Activated CD4-positive, alpha-beta T cell treated with anti-CD3 and anti-CD28 coated beads, Interleukin-2, amount 10 ng/mL, durations not matched to agents 24 days and 14 days (primary cell): ENCODE measurements at regions not wholly inside any gene's neighbourhood (a gene's known extent, or its start where the extent isn't known, plus 50 kb on each side); places are given as distances from the start of the nearest gene placed in this dataset.
"Not testable (repeated sequence)": the region's sequence is repeated elsewhere in the genome, so short reads cannot be mapped to it uniquely, and the experiment has no call there.

Experiments used
- DNase-seq: peaks from one replicate; pipeline ENCODE4 v3.0.0; 2022
- H3K27ac Mint-ChIP-seq: one replicate; pipeline ENCODE4 v1.8.0; 2022; ENCODE audit warnings: mild to moderate bottlenecking, mixed read lengths
- H3K27me3 Mint-ChIP-seq: one replicate; pipeline ENCODE4 v1.8.0; 2022; ENCODE audit warnings: mixed read lengths
- H3K36me3 Mint-ChIP-seq: one replicate; pipeline ENCODE4 v1.8.0; 2022; ENCODE audit warnings: low read depth, mild to moderate bottlenecking, mixed read lengths
- H3K4me1 Mint-ChIP-seq: one replicate; pipeline ENCODE4 v1.8.0; 2021; ENCODE audit warnings: mixed read lengths
- H3K4me3 Mint-ChIP-seq: one replicate; pipeline ENCODE4 v1.8.0; 2022; ENCODE audit warnings: mild to moderate bottlenecking, moderate library complexity, mixed read lengths
- H3K9me3 Mint-ChIP-seq: one replicate; pipeline ENCODE4 v1.8.0; 2021; ENCODE audit warnings: mixed read lengths
- intact Hi-C: fragments of 100-400 bp; cut with micrococcal nuclease; formaldehyde crosslinking; loops from one replicate; pipeline ENCODE4 v1.15.1; 2023

- Mint-ChIP-seq H3K27ac (no peak overlapping the region), H3K4me1 (no peaks in the 10 kb centered on the region), H3K27me3 (no peaks in the 10 kb centered on the region), H3K36me3 (no peaks in the 10 kb centered on the region), H3K9me3 (no peaks in the 10 kb centered on the region), H3K4me3 (no peak overlapping the region)
- no peak for DNase-seq
- intact Hi-C loops = no loop called here
These were observed 128.5 kb downstream of the CHD9NB start for GRCh38 chr16:52924162-52924561.

DNA sequence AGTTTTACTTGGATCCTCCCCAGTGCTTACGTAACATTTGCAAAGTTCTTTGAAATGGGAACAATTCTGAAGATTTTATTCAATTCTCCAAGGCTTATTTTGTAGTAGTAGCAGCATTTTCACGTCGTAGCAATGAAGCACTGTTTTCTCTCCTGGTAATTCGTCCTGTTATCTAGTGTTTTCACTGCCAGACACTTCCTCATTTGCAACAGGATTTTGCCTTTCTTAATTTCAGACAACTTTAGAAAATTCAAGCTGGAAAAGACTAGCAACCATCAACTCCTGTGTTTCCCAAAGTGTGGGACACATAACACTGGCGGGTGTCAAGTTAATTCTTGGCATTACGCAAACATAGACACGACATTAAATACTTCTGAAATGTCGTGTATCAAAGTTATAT is 131.6 kb downstream of the CHD9NB start:
- Mint-ChIP-seq H3K36me3 (no peaks in the 10 kb centered on the region), H3K27me3 (no peaks in the 10 kb centered on the region), H3K4me3 (no peak overlapping the region), H3K4me1 (no peaks in the 10 kb centered on the region), H3K9me3 (no peaks in the 10 kb centered on the region), H3K27ac (no peak overlapping the region)
- no peak for DNase-seq
- intact Hi-C loops = no loop called here

- Mint-ChIP-seq H3K27me3 (no peaks in the 10 kb centered on the region), H3K4me1 (no peaks in the 10 kb centered on the region), H3K27ac (no peak overlapping the region), H3K9me3 (no peaks in the 10 kb centered on the region), H3K36me3 (no peaks in the 10 kb centered on the region), H3K4me3 (no peak overlapping the region)
- intact Hi-C loops = no loop called here
- no peak for DNase-seq
These were observed 132.4 kb downstream of the CHD9NB start for GRCh38 chr16:52920331-52920730.

DNA sequence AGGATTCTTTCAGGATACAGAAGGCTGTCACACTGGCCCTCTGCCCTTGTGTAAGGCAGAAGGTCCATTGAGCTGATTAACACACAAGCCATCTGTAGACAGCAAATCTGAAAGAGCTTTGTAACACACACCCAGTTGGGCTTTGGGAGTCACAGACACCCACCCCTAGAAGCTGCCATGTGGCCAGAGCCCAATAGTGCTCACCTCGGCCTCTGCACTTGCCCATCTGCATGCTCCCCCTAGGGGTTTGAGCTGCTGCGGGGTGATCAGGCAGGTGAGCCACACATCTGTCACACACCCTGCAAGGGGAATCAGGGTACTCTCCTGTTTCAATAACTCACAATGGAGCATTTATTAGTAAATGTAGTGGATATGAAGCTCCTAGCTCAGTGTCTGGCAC is 138.3 kb downstream of the CHD9NB start:
- Mint-ChIP-seq H3K4me1 (no peaks in the 10 kb centered on the region), H3K27me3 (no peaks in the 10 kb centered on the region), H3K9me3 (no peaks in the 10 kb centered on the region), H3K36me3 (no peaks in the 10 kb centered on the region), H3K27ac (no peak overlapping the region), H3K4me3 (no peak overlapping the region)
- no peak for DNase-seq
- intact Hi-C loops = no loop called here

DNA sequence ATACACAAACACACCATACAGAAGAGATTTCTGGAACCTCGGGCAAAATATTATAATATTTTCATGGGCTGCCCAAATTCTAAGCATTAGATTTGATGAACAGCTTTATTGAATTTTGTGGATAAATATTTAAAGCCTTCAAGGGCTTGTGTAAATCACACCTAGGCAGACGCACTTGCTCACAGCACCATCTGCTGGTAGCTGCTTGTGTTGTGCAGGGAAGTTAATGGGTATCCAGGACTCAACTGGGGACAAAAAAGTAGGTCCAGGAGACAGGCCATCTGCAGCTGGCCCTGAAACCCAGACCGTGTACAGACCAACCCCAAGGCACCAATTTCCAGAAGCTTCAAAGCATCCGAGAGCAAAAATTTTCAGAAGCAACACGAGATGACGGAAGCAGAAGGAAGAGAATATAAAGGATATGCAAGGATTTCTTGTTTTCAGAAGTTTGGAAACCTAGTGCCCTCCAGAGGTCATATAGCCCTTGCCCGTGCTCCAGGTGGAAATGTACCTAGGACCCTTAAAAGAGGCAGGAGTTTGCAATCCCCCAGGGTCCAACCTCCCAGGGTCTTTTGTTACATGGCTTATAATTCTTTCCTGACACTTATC is 140.0 kb downstream of the CHD9NB start:
- no peak overlapping the region for H3K4me3 Mint-ChIP-seq
- H3K4me1 Mint-ChIP-seq = no peaks in the 10 kb centered on the region
- DNase-seq = peak; percentile 68
- H3K36me3 Mint-ChIP-seq = no peaks in the 10 kb centered on the region
- H3K9me3 Mint-ChIP-seq = no peaks in the 10 kb centered on the region
- H3K27ac Mint-ChIP-seq = no peak overlapping the region
- intact Hi-C loops = no loop called here
- H3K27me3 Mint-ChIP-seq = no peaks in the 10 kb centered on the region

GRCh38 chr16:52908057-52908456 is 144.6 kb downstream of the CHD9NB start:
- H3K36me3 Mint-ChIP-seq, H3K9me3 Mint-ChIP-seq, H3K27me3 Mint-ChIP-seq, H3K27ac Mint-ChIP-seq, H3K4me1 Mint-ChIP-seq, DNase-seq, H3K4me3 Mint-ChIP-seq, intact Hi-C loops: not testable (repeated sequence)

DNA sequence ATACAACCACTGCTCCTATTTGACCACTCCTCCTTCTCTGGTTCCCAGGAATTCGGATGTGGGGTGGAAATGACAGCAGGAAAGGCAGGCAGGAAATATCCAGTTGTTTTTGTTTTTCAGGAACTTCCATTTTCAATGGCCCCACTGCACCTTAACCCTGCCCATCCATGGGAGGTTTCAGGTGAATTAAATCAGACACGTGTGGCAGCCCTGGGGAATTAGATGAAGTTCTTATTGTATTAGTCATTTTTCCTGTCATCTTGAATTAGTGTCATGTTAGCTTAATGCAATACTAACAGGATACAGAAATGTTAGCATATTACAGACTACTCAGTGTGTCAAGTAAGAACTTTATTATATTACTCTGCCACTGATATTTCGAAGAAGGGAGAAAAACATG is 146.4 kb downstream of the CHD9NB start:
- Mint-ChIP-seq H3K27me3 (peaks cover 1% of the 10 kb centered on the region), H3K4me1 (no peaks in the 10 kb centered on the region), H3K27ac (no peak overlapping the region), H3K36me3 (no peaks in the 10 kb centered on the region), H3K9me3 (no peaks in the 10 kb centered on the region), H3K4me3 (no peak overlapping the region)
- no peak for DNase-seq
- intact Hi-C loops = no loop called here

GRCh38 chr16:52896478-52897164 is 156.1 kb downstream of the CHD9NB start:
- no peak overlapping the region for H3K27ac Mint-ChIP-seq
- intact Hi-C loops = no loop called here
- no peaks in the 10 kb centered on the region for H3K36me3 Mint-ChIP-seq
- no peaks in the 10 kb centered on the region for H3K4me1 Mint-ChIP-seq
- no peak overlapping the region for H3K4me3 Mint-ChIP-seq
- no peak for DNase-seq
- H3K9me3 Mint-ChIP-seq = peaks cover 4% of the 10 kb centered on the region
- H3K27me3 Mint-ChIP-seq = peaks cover 2% of the 10 kb centered on the region

DNA sequence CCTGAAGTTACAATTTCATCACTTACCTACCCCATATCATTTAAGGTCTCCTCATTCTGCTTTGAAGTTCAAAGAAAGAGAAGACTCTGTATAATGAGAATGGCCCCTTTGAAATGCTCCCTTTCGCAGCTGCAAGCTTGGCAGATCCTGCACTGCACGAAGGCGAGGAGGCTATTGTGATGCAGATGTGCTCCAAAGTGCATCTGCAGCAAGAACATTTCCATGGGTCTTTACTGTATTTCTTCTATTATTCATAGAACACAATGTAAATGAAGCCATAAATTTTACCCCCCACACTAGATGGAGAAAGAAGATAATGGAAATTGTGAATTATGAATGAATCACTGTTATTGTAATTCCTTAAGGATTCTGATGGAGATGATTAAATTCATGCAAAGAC is 178.7 kb downstream of the CHD9NB start:
- no peak overlapping the region for H3K27ac Mint-ChIP-seq
- no peaks in the 10 kb centered on the region for H3K4me1 Mint-ChIP-seq
- no peak overlapping the region for H3K4me3 Mint-ChIP-seq
- no peaks in the 10 kb centered on the region for H3K27me3 Mint-ChIP-seq
- DNase-seq = no peak
- intact Hi-C loops = no loop called here
- no peaks in the 10 kb centered on the region for H3K36me3 Mint-ChIP-seq
- peaks cover 3% of the 10 kb centered on the region for H3K9me3 Mint-ChIP-seq

GRCh38 chr16:52872731-52873130 is 180.0 kb downstream of the CHD9NB start:
- H3K9me3 Mint-ChIP-seq = peaks cover 6% of the 10 kb centered on the region
- no peaks in the 10 kb centered on the region for H3K36me3 Mint-ChIP-seq
- H3K27me3 Mint-ChIP-seq = no peaks in the 10 kb centered on the region
- no peak for DNase-seq
- intact Hi-C loops = no loop called here
- no peak overlapping the region for H3K27ac Mint-ChIP-seq
- no peaks in the 10 kb centered on the region for H3K4me1 Mint-ChIP-seq
- no peak overlapping the region for H3K4me3 Mint-ChIP-seq

GRCh38 chr16:52871481-52871880 is 181.2 kb downstream of the CHD9NB start:
- Mint-ChIP-seq H3K9me3 (peaks cover 12% of the 10 kb centered on the region), H3K4me1 (no peaks in the 10 kb centered on the region), H3K27ac (no peak overlapping the region), H3K4me3 (no peak overlapping the region), H3K36me3 (no peaks in the 10 kb centered on the region), H3K27me3 (no peaks in the 10 kb centered on the region)
- intact Hi-C loops = no loop called here
- DNase-seq = no peak

GRCh38 chr16:52869243-52869642 is 183.5 kb downstream of the CHD9NB start:
- Mint-ChIP-seq H3K27ac (no peak overlapping the region), H3K27me3 (no peaks in the 10 kb centered on the region), H3K36me3 (no peaks in the 10 kb centered on the region), H3K4me3 (no peak overlapping the region), H3K9me3 (peaks cover 16% of the 10 kb centered on the region), H3K4me1 (no peaks in the 10 kb centered on the region)
- intact Hi-C loops = no loop called here
- DNase-seq = no peak

DNA sequence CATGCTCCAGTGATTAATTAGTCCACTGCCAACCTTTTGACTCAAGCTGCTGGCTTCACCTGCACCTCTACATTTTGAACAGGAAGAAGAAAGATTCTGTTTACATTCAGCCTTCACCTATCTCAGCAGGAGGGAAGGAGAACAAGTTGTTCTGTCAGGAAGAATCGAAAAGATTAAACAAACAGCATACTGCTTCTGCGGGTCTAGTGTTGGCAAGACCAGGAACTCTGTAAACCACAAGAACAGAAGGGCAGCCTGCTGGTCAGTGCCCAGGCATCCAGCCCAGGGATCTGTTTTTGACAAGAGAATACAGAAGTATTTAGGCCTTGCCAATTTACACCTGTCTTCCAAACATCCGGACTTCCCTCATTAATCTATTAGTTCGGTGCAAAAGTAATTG is 189.7 kb downstream of the CHD9NB start:
- H3K36me3 Mint-ChIP-seq = no peaks in the 10 kb centered on the region
- intact Hi-C loops = no loop called here
- no peaks in the 10 kb centered on the region for H3K4me1 Mint-ChIP-seq
- H3K27ac Mint-ChIP-seq = no peak overlapping the region
- no peak for DNase-seq
- H3K4me3 Mint-ChIP-seq = no peak overlapping the region
- no peaks in the 10 kb centered on the region for H3K27me3 Mint-ChIP-seq
- H3K9me3 Mint-ChIP-seq = peaks cover 10% of the 10 kb centered on the region

- DNase-seq = no peak
- peaks cover 4% of the 10 kb centered on the region for H3K9me3 Mint-ChIP-seq
- H3K27me3 Mint-ChIP-seq = no peaks in the 10 kb centered on the region
- H3K4me3 Mint-ChIP-seq = no peak overlapping the region
- no peak overlapping the region for H3K27ac Mint-ChIP-seq
- no peaks in the 10 kb centered on the region for H3K36me3 Mint-ChIP-seq
- H3K4me1 Mint-ChIP-seq = no peaks in the 10 kb centered on the region
- intact Hi-C loops = no loop called here
These were observed 191.1 kb downstream of the CHD9NB start for GRCh38 chr16:52861614-52862022.

- no peak overlapping the region for H3K4me3 Mint-ChIP-seq
- no peak overlapping the region for H3K27ac Mint-ChIP-seq
- H3K36me3 Mint-ChIP-seq = no peaks in the 10 kb centered on the region
- H3K4me1 Mint-ChIP-seq = no peaks in the 10 kb centered on the region
- DNase-seq = no peak
- H3K27me3 Mint-ChIP-seq = no peaks in the 10 kb centered on the region
- H3K9me3 Mint-ChIP-seq = peaks cover 6% of the 10 kb centered on the region
- intact Hi-C loops = no loop called here
These were observed 197.2 kb downstream of the CHD9NB start for GRCh38 chr16:52855463-52855862.
